ENCODE measurements at regions not wholly inside any gene's neighbourhood (a gene's known extent, or its start where the extent isn't known, plus 50 kb on each side); places are given as distances from the start of the nearest gene placed in this dataset.

- no peak overlapping the region for H3K4me2 ChIP-seq (ENCODE audit: insufficient read depth, insufficient read length, low read length)
- H2AFZ ChIP-seq (ENCODE audit: low read length): no peak overlapping the region
- Mint-ChIP-seq H3K4me1 (peaks cover 9% of the 10 kb centered on the region in 2 experiments), H3K4me3 (no peak overlapping the region), H3K27ac (peak overlapping the region in 1 of 3 experiments; percentile 70; a peak in 2 of 7 replicates), H3K9me3 (peaks cover 30 to 57% of the 10 kb centered on the region in 2 experiments), H3K36me3 (ENCODE audit: insufficient read depth in 1 of 3, low read depth in 3 of 3) (peaks cover 17 to 31% (median 29%) of the 10 kb centered on the region in 3 experiments), H3K27me3 (ENCODE audit: low read depth) (no peaks in the 10 kb centered on the region; the same call in none of the 2 replicates)
- no peak overlapping the region for H4K91ac ChIP-seq (ENCODE audit: insufficient read length, low read depth, low read length)
- no peak overlapping the region for H2AK5ac ChIP-seq (ENCODE audit: insufficient read length, low read length)
- no peaks in the 10 kb centered on the region for H3K4me1 ChIP-seq (ENCODE audit: insufficient read depth, low read length)
- peaks cover 12% of the 10 kb centered on the region for H3K9me3 ChIP-seq (ENCODE audit: control insufficient read depth, low read depth, low read length)
- no peaks in the 10 kb centered on the region for H3K79me1 ChIP-seq (ENCODE audit: insufficient read depth, low read depth, low read length, poor library complexity, severe bottlenecking)
- no peak overlapping the region for H3K27ac ChIP-seq (ENCODE audit: insufficient read length, low read depth, low read length)
- no peak for TF ChIP-seq CTCF (conservative IDR thresholded peaks at IDR 0.05)
- H3K4ac ChIP-seq (ENCODE audit: low read depth, low read length): no peak overlapping the region
- H4K5ac ChIP-seq (ENCODE audit: insufficient read length, low read depth, low read length): no peak overlapping the region
- no peaks in the 10 kb centered on the region for H3K23me2 ChIP-seq (ENCODE audit: insufficient read length, low read depth, low read length, poor library complexity, severe bottlenecking)
- H3K79me2 ChIP-seq (ENCODE audit: insufficient read depth, low read length): no peaks in the 10 kb centered on the region
- H2BK120ac ChIP-seq (ENCODE audit: low read depth, low read length, poor library complexity, severe bottlenecking): no peak overlapping the region
- WGBS (ENCODE audit: extremely low coverage, insufficient read length, low lambda C conversion rate): no CpG with 5 or more reads among the region's 25 CpGs
- H3K56ac ChIP-seq (ENCODE audit: insufficient read length, low read depth, low read length): no peak overlapping the region
- H3T11ph ChIP-seq (ENCODE audit: low read length): no peak overlapping the region
- no peak overlapping the region for H2BK5ac ChIP-seq (ENCODE audit: insufficient read length, low read length)
- no peak overlapping the region for H3K18ac ChIP-seq (ENCODE audit: insufficient read length, low read depth, low read length)
- H4K8ac ChIP-seq (replicated peaks; ENCODE audit: insufficient read length, low read depth, low read length): no peak overlapping the region
- peak; percentile 32 for DNase-seq
- no peak overlapping the region for H2BK12ac ChIP-seq (ENCODE audit: insufficient read length, low read depth, low read length)
- H4K20me1 ChIP-seq (ENCODE audit: control insufficient read depth, insufficient read depth, insufficient read length): no peaks in the 10 kb centered on the region
- no peak overlapping the region for H3K9ac ChIP-seq (ENCODE audit: extremely low read depth, insufficient read length, low read length)
- no peak overlapping the region for H2BK15ac ChIP-seq (ENCODE audit: low read depth, low read length)
- H2BK20ac ChIP-seq (ENCODE audit: low read depth, low read length, poor library complexity, severe bottlenecking): no peak overlapping the region
- H3K23ac ChIP-seq (ENCODE audit: insufficient read length, low read depth, low read length): no peak overlapping the region
- H3K27me3 ChIP-seq (ENCODE audit: insufficient read depth, low read length): no peaks in the 10 kb centered on the region
- no peak overlapping the region for H3K14ac ChIP-seq (ENCODE audit: insufficient read depth, low read length)
Measured at GRCh38 chr17:28267720-28268609, 51.0 kb upstream of the TMEM97 start.

Data from H9 (cell line).